ENCODE measurements at regions not wholly inside any gene's neighbourhood (a gene's known extent, or its start where the extent isn't known, plus 50 kb on each side); places are given as distances from the start of the nearest gene placed in this dataset.
A peak's percentile ranks its signal among the peaks of the same experiment; 100 is the strongest.

DNA sequence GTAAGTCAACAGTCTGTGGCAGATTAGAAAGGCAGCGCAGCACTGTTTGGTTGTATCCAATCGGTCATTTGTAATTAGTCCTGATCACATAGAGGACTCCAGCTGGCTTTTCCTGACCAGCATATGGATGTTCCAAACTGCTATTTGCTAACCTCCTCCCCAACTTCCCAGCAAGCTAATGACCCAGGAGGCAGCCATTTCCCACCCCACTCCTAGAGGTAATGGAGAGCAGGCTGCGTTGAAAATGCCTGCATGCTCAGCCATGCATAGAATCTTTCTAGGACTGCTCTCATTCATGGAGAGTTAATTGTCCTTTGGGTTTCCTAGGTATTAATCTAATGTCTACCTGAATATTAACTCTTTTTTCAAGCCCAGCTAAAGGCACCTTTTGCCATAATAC lies 850.6 kb upstream of the WWC1 start:
- DNase-seq (ENCODE audit: low read depth): no peak
- no peak overlapping the region for H3K4me3 ChIP-seq (ENCODE audit: low read depth, low read length)
- TF ChIP-seq, protein P1, sequence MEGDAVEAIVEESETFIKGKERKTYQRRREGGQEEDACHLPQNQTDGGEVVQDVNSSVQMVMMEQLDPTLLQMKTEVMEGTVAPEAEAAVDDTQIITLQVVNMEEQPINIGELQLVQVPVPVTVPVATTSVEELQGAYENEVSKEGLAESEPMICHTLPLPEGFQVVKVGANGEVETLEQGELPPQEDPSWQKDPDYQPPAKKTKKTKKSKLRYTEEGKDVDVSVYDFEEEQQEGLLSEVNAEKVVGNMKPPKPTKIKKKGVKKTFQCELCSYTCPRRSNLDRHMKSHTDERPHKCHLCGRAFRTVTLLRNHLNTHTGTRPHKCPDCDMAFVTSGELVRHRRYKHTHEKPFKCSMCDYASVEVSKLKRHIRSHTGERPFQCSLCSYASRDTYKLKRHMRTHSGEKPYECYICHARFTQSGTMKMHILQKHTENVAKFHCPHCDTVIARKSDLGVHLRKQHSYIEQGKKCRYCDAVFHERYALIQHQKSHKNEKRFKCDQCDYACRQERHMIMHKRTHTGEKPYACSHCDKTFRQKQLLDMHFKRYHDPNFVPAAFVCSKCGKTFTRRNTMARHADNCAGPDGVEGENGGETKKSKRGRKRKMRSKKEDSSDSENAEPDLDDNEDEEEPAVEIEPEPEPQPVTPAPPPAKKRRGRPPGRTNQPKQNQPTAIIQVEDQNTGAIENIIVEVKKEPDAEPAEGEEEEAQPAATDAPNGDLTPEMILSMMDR (IDR thresholded peaks at IDR 0.05; ENCODE audit: control insufficient read depth, extremely low read depth, insufficient read depth): no peak

DNA sequence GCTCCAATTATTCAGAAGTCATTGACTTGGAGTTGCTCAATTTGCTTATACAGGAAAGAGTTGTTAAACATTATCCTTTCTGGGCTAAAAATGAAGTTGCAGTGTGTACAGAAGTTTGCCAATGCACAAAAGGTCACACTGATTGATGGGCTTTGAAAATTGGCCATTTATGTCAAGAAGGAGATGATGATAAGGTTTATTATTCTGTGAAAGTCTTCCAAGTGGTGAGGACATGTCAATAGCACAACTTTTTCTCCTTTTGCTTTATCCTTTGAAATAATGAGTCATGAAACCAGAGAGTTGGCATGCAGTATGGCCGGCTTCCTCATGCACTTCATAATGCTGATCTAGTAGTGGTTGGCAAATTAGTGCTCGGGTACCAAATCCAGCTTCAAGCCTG lies 848.5 kb upstream of the WWC1 start:
- no peak for DNase-seq (ENCODE audit: low read depth)
- H3K4me3 ChIP-seq (ENCODE audit: low read depth, low read length): no peak overlapping the region
- TF ChIP-seq, protein P1 (IDR thresholded peaks at IDR 0.05; ENCODE audit: control insufficient read depth, extremely low read depth, insufficient read depth): no peak

DNA sequence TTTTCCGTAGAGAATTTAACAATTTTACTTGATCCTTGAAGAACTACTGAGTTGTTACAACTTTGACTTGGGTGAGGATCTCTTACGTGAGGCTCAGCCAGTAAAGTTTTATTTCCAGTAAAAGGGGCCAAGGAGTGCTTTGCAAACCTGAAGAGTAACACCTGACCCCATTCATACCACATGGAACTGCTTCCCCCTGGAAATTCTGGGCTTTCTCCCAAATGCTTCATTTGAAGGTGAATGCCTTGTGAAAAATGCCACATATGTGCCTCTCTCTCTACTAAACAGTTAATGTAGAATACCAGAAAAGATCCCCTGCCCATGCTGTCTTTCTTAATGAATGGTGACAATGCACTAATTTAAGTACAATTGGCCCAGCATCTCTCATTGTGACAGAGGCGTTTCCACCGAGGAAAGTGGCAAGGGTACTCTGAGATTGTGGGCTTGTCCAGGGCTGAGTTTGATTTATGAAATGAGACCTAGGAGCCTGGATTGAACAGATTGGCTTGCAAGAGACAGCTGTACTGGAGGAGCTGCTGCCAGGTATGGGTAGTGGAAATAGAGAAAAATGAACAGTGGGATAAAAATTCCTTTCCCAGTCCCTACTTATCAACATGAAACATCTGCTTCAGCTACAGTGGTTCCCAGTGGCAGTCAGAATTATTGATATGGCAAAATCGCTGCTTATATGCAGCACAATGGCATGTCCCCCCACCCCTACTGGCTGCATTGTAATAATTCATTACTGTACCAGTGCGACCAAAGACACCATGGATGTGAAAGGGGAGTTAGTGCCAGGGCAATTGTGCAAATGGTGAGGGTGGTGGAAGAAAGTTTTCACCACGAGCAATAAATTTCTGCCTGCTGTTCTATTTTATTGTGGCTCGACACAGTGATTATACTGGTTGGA lies 843.7 kb upstream of the WWC1 start:
- no peak for DNase-seq (ENCODE audit: low read depth)
- TF ChIP-seq, protein P1 (IDR thresholded peaks at IDR 0.05; ENCODE audit: control insufficient read depth, extremely low read depth, insufficient read depth): no peak
- H3K4me3 ChIP-seq (ENCODE audit: low read depth, low read length): no peak overlapping the region

DNA sequence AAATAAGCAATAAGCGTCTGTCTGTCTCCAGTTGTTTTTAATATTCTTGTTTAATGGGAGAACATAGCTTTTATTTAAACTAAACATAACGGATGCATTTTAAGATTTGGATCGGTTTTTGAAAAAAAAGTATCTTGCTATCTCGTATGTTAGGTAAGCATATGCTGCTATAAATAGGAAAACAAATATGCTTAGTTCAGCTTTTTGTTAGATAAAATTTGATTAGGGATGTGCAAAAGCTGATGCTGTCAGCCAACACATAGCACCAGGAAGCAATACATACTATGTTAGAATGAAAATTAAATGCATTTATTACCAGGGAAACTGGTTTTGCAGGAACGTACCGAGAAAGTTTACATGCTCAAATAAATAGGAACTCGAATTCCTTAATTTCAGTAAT lies 843.1 kb upstream of the WWC1 start:
- peak overlapping the region; percentile 2; the same call in 1 of the 2 replicates for H3K4me3 ChIP-seq (ENCODE audit: low read depth, low read length)
- TF ChIP-seq, protein P1 (IDR thresholded peaks at IDR 0.05; ENCODE audit: control insufficient read depth, extremely low read depth, insufficient read depth): no peak

DNA sequence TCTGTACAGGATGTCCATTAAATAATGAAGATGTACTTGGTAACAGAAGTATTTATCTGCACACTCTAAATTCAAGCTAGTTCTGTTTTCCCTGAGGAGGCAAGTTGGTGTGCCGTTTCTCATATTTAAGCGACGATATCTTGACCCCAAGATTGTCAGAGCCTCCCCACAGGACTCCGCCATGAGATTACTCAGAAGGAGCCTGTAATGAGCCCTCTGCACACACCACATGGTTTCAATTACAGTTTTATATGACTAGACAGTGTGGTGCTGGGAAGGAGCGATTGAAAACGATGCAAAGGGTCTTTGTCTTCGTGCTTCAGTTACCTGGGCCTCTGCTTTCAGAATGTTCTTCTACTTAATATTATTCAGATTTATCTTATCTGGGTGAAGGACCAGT lies 840.4 kb upstream of the WWC1 start:
- TF ChIP-seq, protein P1 (IDR thresholded peaks at IDR 0.05; ENCODE audit: control insufficient read depth, extremely low read depth, insufficient read depth): no peak
- H3K4me3 ChIP-seq (ENCODE audit: low read depth, low read length): no peak overlapping the region
- no peak for DNase-seq (ENCODE audit: low read depth)

More for the DNA sequence above, 843.1 kb upstream of the WWC1 start:
- peak; percentile 82 for DNase-seq (ENCODE audit: low read depth)

DNA sequence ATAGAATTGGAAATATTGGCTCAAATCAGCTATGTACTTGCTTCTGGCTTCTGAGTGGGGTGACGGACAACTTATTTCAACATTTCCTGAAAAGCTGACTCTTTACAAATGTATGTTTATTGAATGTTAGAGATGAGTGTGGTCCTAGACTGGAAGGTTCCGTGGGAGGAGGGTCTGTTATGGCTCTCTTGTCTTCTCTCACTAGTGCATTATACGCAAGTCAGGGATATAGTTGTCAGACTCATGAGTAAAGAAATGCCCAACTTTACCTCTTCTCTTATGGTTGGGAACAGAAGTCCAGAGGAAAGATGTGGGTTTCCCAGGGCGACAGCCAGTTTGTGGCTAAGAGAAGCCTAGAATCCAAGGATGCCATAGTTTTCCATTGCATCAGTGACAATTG lies 839.3 kb upstream of the WWC1 start:
- TF ChIP-seq, protein P1 (IDR thresholded peaks at IDR 0.05; ENCODE audit: control insufficient read depth, extremely low read depth, insufficient read depth): no peak
- DNase-seq (ENCODE audit: low read depth): no peak
- no peak overlapping the region for H3K4me3 ChIP-seq (ENCODE audit: low read depth, low read length)

Data from LNCaP clone FGC (cell line).